Suprapubic skin (tissue), 4 donors: ENCODE measurements at regions not wholly inside any gene's neighbourhood (a gene's known extent, or its start where the extent isn't known, plus 50 kb on each side); places are given as distances from the start of the nearest gene placed in this dataset.

ENCODE experiments used
- DNase-seq, 2 donors: peaks; one replicate each; pipeline ENCODE4 v3.0.0-alpha.2; 2019; ENCODE audit warnings: low spot score in 2 of 2
- H3K27ac ChIP-seq: fragments of 200-600 bp; sonication (generic); one replicate; pipeline ENCODE4 v1.5.1; 2019
- H3K27me3 ChIP-seq: fragments of 200-600 bp; sonication (generic); one replicate; pipeline ENCODE4 v1.5.1; 2019
- H3K36me3 ChIP-seq: fragments of 200-600 bp; sonication (generic); one replicate; pipeline ENCODE4 v1.5.1; 2019
- H3K4me1 ChIP-seq: fragments of 200-600 bp; sonication (generic); one replicate; pipeline ENCODE4 v1.5.1; 2019
- H3K4me3 ChIP-seq: fragments of 200-600 bp; sonication (generic); one replicate; pipeline ENCODE4 v1.5.1; 2019; ENCODE audit warnings: mild to moderate bottlenecking
- H3K9me3 ChIP-seq: fragments of 200-600 bp; sonication (generic); one replicate; pipeline ENCODE4 v1.5.1; 2019
- CTCF ChIP-seq, 2 donors: fragments of 200-600 bp in 1 of 2; fragments of 450-650 bp in 1 of 2; sonication (generic) in 1 of 2; IDR thresholded peaks; one replicate each; pipeline ENCODE4 v1.5.1; 2016 to 2019; ENCODE audit warnings: antibody characterized with exemption in 2 of 2, mild to moderate bottlenecking in 1 of 2, moderate library complexity in 1 of 2
- EP300 ChIP-seq: sonication (generic); formaldehyde crosslinking; IDR thresholded peaks from one replicate; pipeline ENCODE4 v1.6.1; 2017; ENCODE audit warnings: antibody characterized with exemption
- POLR2A ChIP-seq, 2 donors: fragments of 450-650 bp; IDR thresholded peaks; one replicate each; pipeline ENCODE4 v1.6.1; 2017; ENCODE audit warnings: antibody characterized with exemption in 2 of 2, mild to moderate bottlenecking in 2 of 2, moderate library complexity in 2 of 2
- POLR2AphosphoS5 ChIP-seq, 3 donors: sonication (generic); formaldehyde crosslinking; IDR thresholded peaks; one replicate each; pipeline ENCODE4 v1.6.1; 2017; ENCODE audit warnings: antibody characterized with exemption in 3 of 3
- WGBS: methylation state at CpG from one replicate; pipeline ENCODE4 v1.1.5; 2018; 5-methylcytosine and 5-hydroxymethylcytosine counted together

- Histone ChIP-seq H3K4me1 (no peaks in the 10 kb centered on the region), H3K27ac (no peak overlapping the region), H3K27me3 (no peaks in the 10 kb centered on the region), H3K4me3 (no peak overlapping the region), H3K9me3 (no peaks in the 10 kb centered on the region), H3K36me3 (no peaks in the 10 kb centered on the region)
- DNase-seq, result no peak
- WGBS, result 28% methylated on average over 2 of the region's 2 CpGs
- TF ChIP-seq EP300 (no peak), POLR2A (IDR thresholded peaks at IDR 0.05) (no peak), POLR2AphosphoS5 (IDR thresholded peaks at IDR 0.05) (no peak), CTCF (IDR thresholded peaks at IDR 0.05) (no peak)
Measured at GRCh38 chr3:21330293-21330692, 420.7 kb downstream of the ZNF385D start.

GRCh38 chr3:21328711-21329390 lies 422.2 kb downstream of the ZNF385D start:
- Histone ChIP-seq H3K4me3 (no peak overlapping the region), H3K27ac (no peak overlapping the region), H3K9me3 (no peaks in the 10 kb centered on the region), H3K4me1 (no peaks in the 10 kb centered on the region), H3K27me3 (no peaks in the 10 kb centered on the region), H3K36me3 (no peaks in the 10 kb centered on the region)
- WGBS, result 83% methylated on average over 11 of the region's 11 CpGs
- DNase-seq, result no peak
- TF ChIP-seq POLR2A (IDR thresholded peaks at IDR 0.05) (no peak), EP300 (no peak), CTCF (IDR thresholded peaks at IDR 0.05) (no peak), POLR2AphosphoS5 (IDR thresholded peaks at IDR 0.05) (no peak)

- 67% methylated on average over 3 of the region's 3 CpGs for WGBS
- H3K4me1 ChIP-seq, result no peaks in the 10 kb centered on the region
- no peak overlapping the region for H3K4me3 ChIP-seq
- no peaks in the 10 kb centered on the region for H3K36me3 ChIP-seq
- H3K9me3 ChIP-seq, result no peaks in the 10 kb centered on the region
- H3K27ac ChIP-seq, result no peak overlapping the region
- TF ChIP-seq EP300 (no peak), POLR2AphosphoS5 (IDR thresholded peaks at IDR 0.05) (no peak), CTCF (IDR thresholded peaks at IDR 0.05) (no peak), POLR2A (IDR thresholded peaks at IDR 0.05) (no peak)
- DNase-seq, result no peak
- no peaks in the 10 kb centered on the region for H3K27me3 ChIP-seq
Measured at GRCh38 chr3:21326704-21327475, 424.1 kb downstream of the ZNF385D start.

GRCh38 chr3:21314688-21315087 lies 436.3 kb downstream of the ZNF385D start:
- H3K27me3 ChIP-seq, result no peaks in the 10 kb centered on the region
- H3K36me3 ChIP-seq, result no peaks in the 10 kb centered on the region
- H3K4me1 ChIP-seq, result no peaks in the 10 kb centered on the region
- H3K27ac ChIP-seq, result no peak overlapping the region
- WGBS, result 50% methylated on average over 2 of the region's 2 CpGs
- TF ChIP-seq EP300 (no peak), POLR2A (IDR thresholded peaks at IDR 0.05) (no peak), CTCF (IDR thresholded peaks at IDR 0.05) (no peak), POLR2AphosphoS5 (IDR thresholded peaks at IDR 0.05) (no peak)
- no peak overlapping the region for H3K4me3 ChIP-seq
- H3K9me3 ChIP-seq, result no peaks in the 10 kb centered on the region
- no peak for DNase-seq

- no peaks in the 10 kb centered on the region for H3K27me3 ChIP-seq
- no peaks in the 10 kb centered on the region for H3K36me3 ChIP-seq
- WGBS, result 87% methylated on average over 1 of the region's 1 CpG
- TF ChIP-seq POLR2AphosphoS5 (IDR thresholded peaks at IDR 0.05), result no peak
- H3K27ac ChIP-seq, result no peak overlapping the region
- H3K4me3 ChIP-seq, result no peak overlapping the region
- no peak for DNase-seq
- no peaks in the 10 kb centered on the region for H3K4me1 ChIP-seq
- no peaks in the 10 kb centered on the region for H3K9me3 ChIP-seq
Measured at GRCh38 chr3:21310891-21311290, 440.1 kb downstream of the ZNF385D start.
